OCI-LY7 (cell line): ENCODE measurements at regions not wholly inside any gene's neighbourhood (a gene's known extent, or its start where the extent isn't known, plus 50 kb on each side); places are given as distances from the start of the nearest gene placed in this dataset.

ENCODE experiments used
- BruUV-seq: library from RNA; stranded (reverse); fragments of 400-500 nt; replicated peaks from 2 replicates; lab custom pipeline; 2021; lab: Mats Ljungman, UMichigan
- CTCF ChIA-PET: fragments of 300-600 bp; sonication (Branson Sonifier 250); formaldehyde crosslinking; loops from one replicate; lab custom pipeline; 2022; ENCODE audit warnings: antibody characterized with exemption; ENCODE audit not compliant: unreplicated experiment; lab: Charles Lee
- POLR2A ChIA-PET: fragments of 300-600 bp; sonication (Branson Sonifier 250); formaldehyde crosslinking; loops from one replicate; lab custom pipeline; 2022; ENCODE audit warnings: antibody characterized with exemption; lab: Charles Lee
- DNase-seq: peaks from one replicate; pipeline ENCODE4 v3.0.0-alpha.2; 2015; ENCODE audit warnings: low spot score
- H2AFZ ChIP-seq: fragments of 200-600 bp; sonication (generic), shearing (Covaris generic); 2 replicates; pipeline ENCODE4 v1.6.1; 2014; ENCODE audit warnings: mild to moderate bottlenecking, antibody characterized with exemption, low read length, moderate library complexity
- H3K27ac ChIP-seq: fragments of 200-600 bp; sonication (generic); 2 replicates; pipeline ENCODE4 v1.5.1; 2014; ENCODE audit warnings: mixed run types, low read depth, mild to moderate bottlenecking, moderate library complexity, low read length, inconsistent platforms; ENCODE audit not compliant: poor library complexity, severe bottlenecking
- H3K36me3 ChIP-seq: fragments of 200-600 bp; sonication (generic); 2 replicates; pipeline ENCODE4 v1.6.1; 2014; ENCODE audit warnings: mild to moderate bottlenecking, antibody characterized with exemption, low read length, moderate library complexity, mixed read lengths; ENCODE audit not compliant: insufficient read depth
- H3K4me1 ChIP-seq: fragments of 200-600 bp; sonication (generic); 2 replicates; pipeline ENCODE4 v1.5.1; 2014; ENCODE audit warnings: mild to moderate bottlenecking, low read length; ENCODE audit not compliant: insufficient read depth, poor library complexity, severe bottlenecking
- H3K4me2 ChIP-seq: fragments of 200-600 bp; sonication (generic); 2 replicates; pipeline ENCODE4 v1.6.1; 2014; ENCODE audit warnings: mild to moderate bottlenecking, low read length
- H3K4me3 ChIP-seq: fragments of 200-600 bp; sonication (generic); 2 replicates; pipeline ENCODE4 v1.5.1; 2014; ENCODE audit warnings: mild to moderate bottlenecking, low read depth, low read length; ENCODE audit not compliant: poor library complexity, severe bottlenecking
- H3K79me2 ChIP-seq: fragments of 200-600 bp; sonication (generic); 2 replicates; pipeline ENCODE4 v1.6.1; 2016; ENCODE audit warnings: low read depth, mild to moderate bottlenecking, low read length, moderate library complexity, mixed read lengths; ENCODE audit not compliant: insufficient read depth
- H3K9me2 ChIP-seq: fragments of 200-600 bp; sonication (generic); 2 replicates; pipeline ENCODE4 v1.6.1; 2016; ENCODE audit warnings: mild to moderate bottlenecking, low read length, mixed read lengths; ENCODE audit not compliant: insufficient read depth
- H3K9me3 ChIP-seq: fragments of 200-600 bp; sonication (generic); 2 replicates; pipeline ENCODE4 v1.6.1; 2014; ENCODE audit warnings: mild to moderate bottlenecking, mixed run types, low read length, mixed read lengths
- H4K20me1 ChIP-seq: fragments of 200-600 bp; sonication (generic); 2 replicates; pipeline ENCODE4 v1.6.1; 2014; ENCODE audit warnings: mild to moderate bottlenecking, antibody characterized with exemption, low read length, moderate library complexity, mixed read lengths; ENCODE audit not compliant: insufficient read depth
- EZH2phosphoT487 ChIP-seq: fragments of 200-600 bp; sonication (generic); IDR thresholded peaks from 2 replicates; pipeline ENCODE4 v1.6.1; 2018; ENCODE audit warnings: low read depth, borderline replicate concordance, mild to moderate bottlenecking, mixed run types, antibody characterized with exemption, low read length, moderate library complexity, mixed read lengths
- intact Hi-C: fragments of 100-400 bp; cut with micrococcal nuclease; formaldehyde crosslinking; loops from one replicate; pipeline ENCODE4 v1.10.0; 2022; ENCODE audit not compliant: unreplicated experiment
- TF ChIP-seq, protein P1 (sequence below): fragments of 200-600 bp; sonication (generic); conservative IDR thresholded peaks from 2 replicates; pipeline ENCODE4 v1.5.1; 2014; ENCODE audit warnings: mild to moderate bottlenecking, antibody characterized with exemption, low read length, moderate library complexity, mixed read lengths

DNA sequence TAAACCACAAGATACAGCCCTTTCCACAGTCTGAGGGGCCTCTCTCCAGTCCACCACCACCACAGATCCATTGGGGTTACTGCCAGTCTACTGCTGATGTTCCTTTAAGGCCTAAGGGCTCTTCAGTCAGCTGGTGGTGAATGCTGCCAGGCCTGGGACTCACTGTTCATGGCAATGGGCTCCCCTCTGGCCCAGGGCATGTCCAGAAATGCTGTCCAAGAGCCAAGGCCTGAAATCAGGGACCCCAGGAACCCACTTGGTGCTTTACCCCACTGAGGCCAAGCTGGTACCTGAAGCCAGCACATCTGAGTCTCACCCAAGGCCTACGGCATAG lies 128.6 kb upstream of the CBLB start:
- CTCF ChIA-PET = no interaction called here
- Histone ChIP-seq H3K36me3 (no peaks in the 10 kb centered on the region), H3K79me2 (no peaks in the 10 kb centered on the region), H2AFZ (no peak overlapping the region), H3K4me1 (no peaks in the 10 kb centered on the region), H4K20me1 (no peaks in the 10 kb centered on the region), H3K9me2 (no peaks in the 10 kb centered on the region), H3K27ac (no peak overlapping the region), H3K4me3 (no peak overlapping the region), H3K4me2 (no peak overlapping the region), H3K9me3 (no peaks in the 10 kb centered on the region)
- intact Hi-C loops = no loop called here
- POLR2A ChIA-PET = no interaction called here
- DNase-seq = no peak
- TF ChIP-seq EZH2phosphoT487 = no peak
- TF ChIP-seq, protein P1, sequence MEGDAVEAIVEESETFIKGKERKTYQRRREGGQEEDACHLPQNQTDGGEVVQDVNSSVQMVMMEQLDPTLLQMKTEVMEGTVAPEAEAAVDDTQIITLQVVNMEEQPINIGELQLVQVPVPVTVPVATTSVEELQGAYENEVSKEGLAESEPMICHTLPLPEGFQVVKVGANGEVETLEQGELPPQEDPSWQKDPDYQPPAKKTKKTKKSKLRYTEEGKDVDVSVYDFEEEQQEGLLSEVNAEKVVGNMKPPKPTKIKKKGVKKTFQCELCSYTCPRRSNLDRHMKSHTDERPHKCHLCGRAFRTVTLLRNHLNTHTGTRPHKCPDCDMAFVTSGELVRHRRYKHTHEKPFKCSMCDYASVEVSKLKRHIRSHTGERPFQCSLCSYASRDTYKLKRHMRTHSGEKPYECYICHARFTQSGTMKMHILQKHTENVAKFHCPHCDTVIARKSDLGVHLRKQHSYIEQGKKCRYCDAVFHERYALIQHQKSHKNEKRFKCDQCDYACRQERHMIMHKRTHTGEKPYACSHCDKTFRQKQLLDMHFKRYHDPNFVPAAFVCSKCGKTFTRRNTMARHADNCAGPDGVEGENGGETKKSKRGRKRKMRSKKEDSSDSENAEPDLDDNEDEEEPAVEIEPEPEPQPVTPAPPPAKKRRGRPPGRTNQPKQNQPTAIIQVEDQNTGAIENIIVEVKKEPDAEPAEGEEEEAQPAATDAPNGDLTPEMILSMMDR = no peak
- no TSS peak for BruUV-seq

DNA sequence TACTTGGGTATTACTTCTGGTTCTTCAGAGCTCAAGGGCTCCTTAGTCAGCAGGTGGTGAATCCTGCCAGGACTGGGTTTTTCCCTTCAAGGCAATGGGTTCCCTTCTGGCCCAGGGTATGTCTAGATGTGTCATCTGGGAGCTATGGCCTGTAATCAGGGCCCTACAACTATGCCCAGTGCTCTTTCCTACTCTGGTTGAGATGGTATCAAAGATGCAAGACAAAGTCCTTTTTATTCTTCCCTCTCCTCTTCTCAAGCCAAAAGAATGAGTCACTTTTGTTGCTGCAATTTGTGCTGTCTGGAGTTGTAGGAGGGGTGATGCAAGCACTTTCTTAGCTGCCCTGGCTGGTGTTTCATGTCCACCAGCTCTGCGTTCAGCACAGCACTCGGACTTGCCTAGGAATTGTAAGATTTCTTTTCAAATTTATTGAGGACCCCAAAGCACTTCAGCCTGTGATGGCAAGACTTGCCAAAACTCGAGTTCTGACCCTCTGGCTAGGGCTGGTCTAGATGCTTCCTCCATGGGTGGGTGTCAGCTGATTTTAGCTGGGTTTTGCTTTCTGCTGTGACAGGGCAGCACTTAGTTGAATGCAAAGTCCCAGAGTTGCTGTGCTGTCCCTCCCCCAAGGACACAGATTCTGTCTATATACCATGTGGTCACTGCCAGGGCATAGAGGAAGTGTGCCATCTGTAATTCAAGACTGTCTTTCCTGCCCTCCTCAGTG lies 129.2 kb upstream of the CBLB start:
- Histone ChIP-seq H3K9me3 (no peaks in the 10 kb centered on the region), H3K4me3 (no peak overlapping the region), H3K79me2 (no peaks in the 10 kb centered on the region), H3K36me3 (no peaks in the 10 kb centered on the region), H3K4me2 (no peak overlapping the region), H3K27ac (no peak overlapping the region), H2AFZ (no peak overlapping the region), H3K9me2 (no peaks in the 10 kb centered on the region), H4K20me1 (no peaks in the 10 kb centered on the region), H3K4me1 (no peaks in the 10 kb centered on the region)
- CTCF ChIA-PET = no interaction called here
- DNase-seq = no peak
- BruUV-seq = no TSS peak
- no peak for TF ChIP-seq EZH2phosphoT487
- intact Hi-C loops = no loop called here
- POLR2A ChIA-PET = interaction anchor here (0.6 kb wide), 2 partner anchors 340 to 896 kb away, joined by 3 read pairs; no protein-coding TSS in a partner anchor

DNA sequence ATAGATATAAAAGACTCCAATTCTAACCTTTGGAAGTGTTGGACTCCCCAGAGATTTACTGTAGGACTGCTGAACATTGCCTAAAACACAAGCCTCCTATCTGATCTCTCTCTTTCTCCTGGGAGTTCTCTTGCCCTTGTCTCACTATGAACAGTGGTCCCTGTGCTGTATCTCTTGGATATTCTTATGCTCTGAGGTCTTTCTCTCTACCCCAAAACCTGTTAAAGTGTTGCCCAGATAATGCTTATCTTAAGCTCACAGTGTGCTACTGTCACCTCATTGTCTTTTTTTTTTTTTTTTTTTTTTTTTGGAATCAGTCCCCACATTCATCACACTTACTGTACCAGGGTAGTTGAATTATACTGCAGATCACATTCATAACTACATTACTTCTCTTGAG lies 131.0 kb upstream of the CBLB start:
- no peaks in the 10 kb centered on the region for H4K20me1 ChIP-seq
- no peaks in the 10 kb centered on the region for H3K36me3 ChIP-seq
- no peaks in the 10 kb centered on the region for H3K9me2 ChIP-seq
- no peak overlapping the region for H3K4me2 ChIP-seq
- H3K4me3 ChIP-seq = no peak overlapping the region
- no peak for TF ChIP-seq EZH2phosphoT487
- TF ChIP-seq, protein P1 = no peak
- no peak overlapping the region for H2AFZ ChIP-seq
- no peak overlapping the region for H3K27ac ChIP-seq
- ChIA-PET POLR2A (interaction anchor here (1.3 kb wide), 1 partner anchor 15 kb away, joined by 4 read pairs; no protein-coding TSS in a partner anchor), CTCF (no interaction called here)
- H3K79me2 ChIP-seq = no peaks in the 10 kb centered on the region
- no peaks in the 10 kb centered on the region for H3K9me3 ChIP-seq
- intact Hi-C loops = no loop called here
- no TSS peak for BruUV-seq
- no peaks in the 10 kb centered on the region for H3K4me1 ChIP-seq
- no peak for DNase-seq
